Activated CD8-positive, alpha-beta T cell treated with anti-CD3 and anti-CD28 coated beads for 36 hours (primary cell): ENCODE measurements at regions not wholly inside any gene's neighbourhood (a gene's known extent, or its start where the extent isn't known, plus 50 kb on each side); places are given as distances from the start of the nearest gene placed in this dataset.
A peak's percentile ranks its signal among the peaks of the same experiment; 100 is the strongest.

Source experiments
- ATAC-seq: fragments of 200-7000 bp; cut with Tn5 transposase; one replicate; pipeline ENCODE4 v1.10.0; 2021; ENCODE audit warnings: mild to moderate bottlenecking, moderate library complexity
- CTCF ChIA-PET: fragments of 350-600 bp; sonication (Branson Sonifier 250); formaldehyde crosslinking; loops from one replicate; lab custom pipeline; 2021; ENCODE audit warnings: antibody characterized with exemption; lab: Charles Lee
- POLR2A ChIA-PET: fragments of 350-600 bp; sonication (Branson Sonifier 250); formaldehyde crosslinking; loops from one replicate; lab custom pipeline; 2021; ENCODE audit warnings: antibody characterized with exemption; lab: Charles Lee
- DNase-seq: peaks from one replicate; pipeline ENCODE4 v3.0.0-alpha.2; 2020
- H3K27ac Mint-ChIP-seq: one replicate; pipeline ENCODE4 v1.8.0; 2021; ENCODE audit warnings: mild to moderate bottlenecking, mixed read lengths
- H3K27me3 Mint-ChIP-seq: one replicate; pipeline ENCODE4 v1.8.0; 2021; ENCODE audit warnings: mixed read lengths
- H3K36me3 Mint-ChIP-seq: one replicate; pipeline ENCODE4 v1.8.0; 2021; ENCODE audit warnings: low read depth, mixed read lengths
- H3K4me1 Mint-ChIP-seq: one replicate; pipeline ENCODE4 v1.8.0; 2021; ENCODE audit warnings: low read depth, mixed read lengths
- H3K4me3 Mint-ChIP-seq: one replicate; pipeline ENCODE4 v1.8.0; 2021; ENCODE audit warnings: mild to moderate bottlenecking, moderate library complexity, mixed read lengths
- H3K9me3 Mint-ChIP-seq: one replicate; pipeline ENCODE4 v1.8.0; 2021; ENCODE audit warnings: mixed read lengths
- intact Hi-C: fragments of 100-400 bp; cut with micrococcal nuclease; formaldehyde crosslinking; loops from one replicate; pipeline ENCODE4 v1.10.0; 2022
- TF ChIP-seq, protein P1 (sequence below): fragments of 200-600 bp; IDR thresholded peaks from one replicate; pipeline ENCODE4 v1.8.0; 2022; ENCODE audit warnings: antibody characterized with exemption, mild to moderate bottlenecking

DNA sequence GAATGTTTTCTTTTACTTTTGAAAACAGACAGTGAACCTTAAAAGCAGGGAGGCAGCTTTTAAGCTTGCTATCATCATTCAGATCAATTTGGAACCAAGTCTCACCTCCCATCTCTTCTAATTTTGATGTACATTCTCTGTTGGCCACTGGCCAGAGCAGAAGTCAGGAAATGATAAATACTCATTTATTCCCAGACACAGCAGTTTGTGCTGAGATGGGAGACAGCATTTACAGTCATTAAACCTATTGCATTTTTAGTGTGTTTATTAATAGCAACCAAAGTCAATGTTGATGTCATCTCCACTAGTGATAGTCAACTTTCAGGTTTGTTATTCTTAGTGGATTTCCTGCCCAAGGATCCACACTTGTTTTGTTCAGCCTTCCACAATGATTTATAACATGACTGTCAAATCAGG, 320.0 kb upstream of the ATP2B1 start:
- H3K4me3 Mint-ChIP-seq = no peak overlapping the region
- intact Hi-C loops = no loop called here
- TF ChIP-seq, protein P1, sequence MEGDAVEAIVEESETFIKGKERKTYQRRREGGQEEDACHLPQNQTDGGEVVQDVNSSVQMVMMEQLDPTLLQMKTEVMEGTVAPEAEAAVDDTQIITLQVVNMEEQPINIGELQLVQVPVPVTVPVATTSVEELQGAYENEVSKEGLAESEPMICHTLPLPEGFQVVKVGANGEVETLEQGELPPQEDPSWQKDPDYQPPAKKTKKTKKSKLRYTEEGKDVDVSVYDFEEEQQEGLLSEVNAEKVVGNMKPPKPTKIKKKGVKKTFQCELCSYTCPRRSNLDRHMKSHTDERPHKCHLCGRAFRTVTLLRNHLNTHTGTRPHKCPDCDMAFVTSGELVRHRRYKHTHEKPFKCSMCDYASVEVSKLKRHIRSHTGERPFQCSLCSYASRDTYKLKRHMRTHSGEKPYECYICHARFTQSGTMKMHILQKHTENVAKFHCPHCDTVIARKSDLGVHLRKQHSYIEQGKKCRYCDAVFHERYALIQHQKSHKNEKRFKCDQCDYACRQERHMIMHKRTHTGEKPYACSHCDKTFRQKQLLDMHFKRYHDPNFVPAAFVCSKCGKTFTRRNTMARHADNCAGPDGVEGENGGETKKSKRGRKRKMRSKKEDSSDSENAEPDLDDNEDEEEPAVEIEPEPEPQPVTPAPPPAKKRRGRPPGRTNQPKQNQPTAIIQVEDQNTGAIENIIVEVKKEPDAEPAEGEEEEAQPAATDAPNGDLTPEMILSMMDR = no peak
- no peak overlapping the region for H3K27ac Mint-ChIP-seq
- no peak for ATAC-seq
- H3K27me3 Mint-ChIP-seq = peaks cover 4% of the 10 kb centered on the region
- ChIA-PET POLR2A (no interaction called here), CTCF (no interaction called here)
- no peak for DNase-seq
- no peaks in the 10 kb centered on the region for H3K36me3 Mint-ChIP-seq
- peaks cover 2% of the 10 kb centered on the region for H3K9me3 Mint-ChIP-seq
- peaks cover 15% of the 10 kb centered on the region for H3K4me1 Mint-ChIP-seq

DNA sequence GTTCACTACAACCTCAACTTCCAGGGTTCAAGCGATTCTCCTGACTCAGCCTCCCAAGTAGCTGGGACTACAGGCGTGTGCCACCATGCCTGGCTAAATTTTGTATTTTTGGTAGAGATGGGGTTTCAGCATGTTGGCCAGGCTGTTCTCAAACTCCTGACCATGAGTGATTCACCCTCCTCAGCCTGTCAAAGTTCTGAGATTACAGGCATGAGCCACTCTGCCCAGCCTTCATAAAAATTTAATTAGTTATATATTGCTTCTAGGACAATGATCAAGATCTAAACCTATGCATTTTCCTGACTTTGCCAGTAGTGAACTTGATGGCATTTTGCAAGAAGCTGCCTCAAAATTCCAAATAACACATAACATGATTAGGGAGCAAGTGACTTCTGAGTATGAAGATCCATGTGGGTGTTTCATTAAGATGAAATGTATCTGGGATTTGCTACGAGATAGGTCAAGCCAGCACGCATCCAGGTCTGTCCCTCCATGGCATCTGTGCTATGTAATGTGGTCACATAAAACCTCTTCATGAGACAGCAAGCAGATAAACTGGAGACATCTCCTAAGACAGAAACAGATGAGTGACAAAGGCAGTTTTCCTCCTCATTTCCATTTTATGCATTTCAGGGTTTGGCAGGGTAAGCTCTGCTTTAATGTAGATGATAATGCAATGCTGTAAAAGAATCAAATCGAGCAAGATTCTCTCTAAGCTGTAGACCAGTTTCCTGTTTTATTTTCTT, 319.4 kb upstream of the ATP2B1 start:
- H3K4me3 Mint-ChIP-seq = no peak overlapping the region
- ChIA-PET POLR2A (no interaction called here), CTCF (no interaction called here)
- H3K27me3 Mint-ChIP-seq = peaks cover 4% of the 10 kb centered on the region
- TF ChIP-seq, protein P1 = no peak
- no peaks in the 10 kb centered on the region for H3K36me3 Mint-ChIP-seq
- H3K27ac Mint-ChIP-seq = peak overlapping the region; percentile 10
- DNase-seq (no peak), ATAC-seq (no peak)
- H3K4me1 Mint-ChIP-seq = peaks cover 15% of the 10 kb centered on the region
- intact Hi-C loops = no loop called here
- H3K9me3 Mint-ChIP-seq = no peaks in the 10 kb centered on the region

DNA sequence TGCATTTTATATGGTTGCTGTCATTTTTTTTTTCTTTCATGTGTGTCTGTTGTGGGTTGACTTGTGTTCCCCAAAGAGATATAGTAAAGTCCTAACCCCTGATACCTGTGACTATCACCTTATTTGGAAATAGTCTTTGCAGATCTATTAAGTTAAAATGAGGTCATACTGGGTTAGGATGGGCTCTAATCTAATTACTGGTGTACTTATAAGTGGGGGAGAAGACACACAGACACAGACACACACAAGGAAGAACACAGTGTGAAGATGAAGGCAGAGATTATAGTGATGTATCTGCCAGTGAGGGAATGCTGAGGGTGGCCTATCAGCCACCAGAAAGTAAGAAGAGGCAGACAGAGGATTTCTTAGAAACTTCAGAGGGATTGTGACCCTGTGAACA, 318.4 kb upstream of the ATP2B1 start:
- no peak for ATAC-seq
- CTCF ChIA-PET = no interaction called here
- no peaks in the 10 kb centered on the region for H3K9me3 Mint-ChIP-seq
- POLR2A ChIA-PET = no interaction called here
- TF ChIP-seq, protein P1 = no peak
- intact Hi-C loops = no loop called here
- DNase-seq = no peak
- H3K4me1 Mint-ChIP-seq = peaks cover 12% of the 10 kb centered on the region
- H3K27ac Mint-ChIP-seq = no peak overlapping the region
- no peaks in the 10 kb centered on the region for H3K27me3 Mint-ChIP-seq
- no peaks in the 10 kb centered on the region for H3K36me3 Mint-ChIP-seq
- H3K4me3 Mint-ChIP-seq = no peak overlapping the region

DNA sequence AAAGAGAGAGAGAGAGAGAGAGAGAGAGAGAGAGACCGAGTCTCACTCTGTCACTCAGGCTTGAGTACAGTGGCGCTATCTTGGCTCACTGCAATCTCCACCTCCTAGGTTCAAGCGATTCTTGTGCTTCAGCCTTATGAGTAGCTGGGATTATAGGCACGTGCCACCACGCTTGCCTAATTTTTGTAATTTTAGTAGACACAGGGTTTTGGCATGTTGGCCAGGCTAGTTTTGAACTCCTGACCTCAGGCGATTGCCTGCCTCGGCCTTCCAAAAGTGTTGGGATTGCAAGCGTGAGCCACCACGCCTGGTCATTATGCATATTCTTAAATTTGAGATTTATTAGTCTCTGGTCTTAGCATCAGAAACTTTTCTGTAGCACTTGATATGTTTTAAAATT, 317.9 kb upstream of the ATP2B1 start:
- TF ChIP-seq, protein P1 = no peak
- POLR2A ChIA-PET = no interaction called here
- intact Hi-C loops = no loop called here

DNA sequence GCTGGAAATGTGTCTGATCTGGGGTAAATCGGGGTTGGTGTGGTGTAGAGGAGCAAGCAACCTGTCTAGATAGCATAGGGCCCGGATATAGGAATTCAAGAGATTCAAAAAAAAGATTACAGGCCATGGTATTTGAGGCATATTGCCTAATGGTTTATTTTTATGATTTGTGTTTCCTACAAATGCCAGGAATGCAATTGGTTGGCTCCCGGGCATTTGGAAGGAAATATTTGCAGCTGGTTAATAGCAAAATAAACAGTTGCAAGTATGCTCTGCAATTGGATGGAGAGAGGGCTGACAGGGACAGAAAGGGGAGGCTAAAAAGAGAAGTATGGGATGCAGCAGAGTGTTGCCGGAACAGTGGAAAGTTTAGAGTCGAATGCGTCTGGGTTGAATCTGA, 315.6 kb upstream of the ATP2B1 start:
- POLR2A ChIA-PET = no interaction called here
- no peak for ATAC-seq
- CTCF ChIA-PET = no interaction called here
- H3K4me1 Mint-ChIP-seq = peaks cover 11% of the 10 kb centered on the region
- H3K9me3 Mint-ChIP-seq = no peaks in the 10 kb centered on the region
- H3K36me3 Mint-ChIP-seq = no peaks in the 10 kb centered on the region
- no peak for DNase-seq
- no peak overlapping the region for H3K4me3 Mint-ChIP-seq
- no peak overlapping the region for H3K27ac Mint-ChIP-seq
- no peaks in the 10 kb centered on the region for H3K27me3 Mint-ChIP-seq
- TF ChIP-seq, protein P1 = no peak
- intact Hi-C loops = no loop called here

More for the DNA sequence above, 317.9 kb upstream of the ATP2B1 start:
- no peaks in the 10 kb centered on the region for H3K9me3 Mint-ChIP-seq
- no peaks in the 10 kb centered on the region for H3K27me3 Mint-ChIP-seq
- DNase-seq = no peak
- no peak overlapping the region for H3K4me3 Mint-ChIP-seq
- no peaks in the 10 kb centered on the region for H3K36me3 Mint-ChIP-seq
- H3K4me1 Mint-ChIP-seq = peaks cover 11% of the 10 kb centered on the region
- CTCF ChIA-PET = no interaction called here
- H3K27ac Mint-ChIP-seq = no peak overlapping the region
- no peak for ATAC-seq
